CD4-positive, alpha-beta T cell treated with Interleukin-6 at 100 ng/mL for 8 hours (primary cell): ENCODE measurements at regions not wholly inside any gene's neighbourhood (a gene's known extent, or its start where the extent isn't known, plus 50 kb on each side); places are given as distances from the start of the nearest gene placed in this dataset.

Experiments
- DNase-seq: peaks from one replicate; pipeline ENCODE4 v3.0.0-alpha.2; 2020; ENCODE audit warnings: mixed read lengths, low spot score

- peak; percentile 36 for DNase-seq
Measured at GRCh38 chr12:48409938-48410337, 59.2 kb upstream of the ZNF641 start.

GRCh38 chr12:48413388-48413787, 59.0 kb upstream of the ANP32D start:
- no peak for DNase-seq

GRCh38 chr12:48414021-48414420, 58.3 kb upstream of the ANP32D start:
- no peak for DNase-seq

GRCh38 chr12:48419116-48419935, 53.0 kb upstream of the ANP32D start:
- DNase-seq: no peak

- no peak for DNase-seq
Measured at GRCh38 chr12:48420039-48420775, 52.2 kb upstream of the ANP32D start.

GRCh38 chr12:48422060-48422459, 50.3 kb upstream of the ANP32D start:
- DNase-seq: no peak
